Left ventricle myocardium superior (tissue), 1 donor: ENCODE measurements at regions not wholly inside any gene's neighbourhood (a gene's known extent, or its start where the extent isn't known, plus 50 kb on each side); places are given as distances from the start of the nearest gene placed in this dataset.
"Not testable (repeated sequence)": the region's sequence is repeated elsewhere in the genome, so short reads cannot be mapped to it uniquely, and the experiment has no call there.

ENCODE experiments used
- ATAC-seq: fragments of 200-7000 bp; cut with Tn5 transposase; one replicate; pipeline ENCODE4 v1.9.1; 2020; ENCODE audit warnings: mild to moderate bottlenecking, moderate library complexity
- DNase-seq: peaks from one replicate; pipeline ENCODE4 v3.0.0-alpha.2; 2020
- intact Hi-C: fragments of 100-400 bp; cut with micrococcal nuclease; formaldehyde crosslinking; loops from one replicate; pipeline ENCODE4 v1.11.0; 2022
- donor health status: DM: no; HTN: yes; CAD: no; lungs with severe emphysema.

DNA sequence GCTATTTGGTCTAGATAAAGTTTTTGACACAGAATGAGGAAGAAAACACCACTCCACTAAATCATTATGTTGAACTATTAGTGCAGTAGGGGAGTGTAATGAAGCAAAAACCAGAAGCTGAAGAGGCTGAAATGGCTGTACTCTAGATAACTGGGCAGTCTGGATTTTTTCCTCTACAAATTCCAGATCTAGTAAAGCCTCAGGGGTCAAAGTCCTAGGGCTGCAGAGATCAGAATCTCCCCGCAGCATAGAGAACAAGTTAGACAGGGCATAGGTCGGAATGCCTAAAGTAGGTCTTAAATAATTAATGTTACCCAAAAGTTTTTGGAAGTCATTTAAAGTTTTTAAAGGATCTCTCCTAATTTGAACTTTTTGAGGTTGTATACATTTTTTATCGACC is 180.9 kb downstream of the OTOP1 start:
- DNase-seq, ATAC-seq, intact Hi-C loops: not testable (repeated sequence)

DNA sequence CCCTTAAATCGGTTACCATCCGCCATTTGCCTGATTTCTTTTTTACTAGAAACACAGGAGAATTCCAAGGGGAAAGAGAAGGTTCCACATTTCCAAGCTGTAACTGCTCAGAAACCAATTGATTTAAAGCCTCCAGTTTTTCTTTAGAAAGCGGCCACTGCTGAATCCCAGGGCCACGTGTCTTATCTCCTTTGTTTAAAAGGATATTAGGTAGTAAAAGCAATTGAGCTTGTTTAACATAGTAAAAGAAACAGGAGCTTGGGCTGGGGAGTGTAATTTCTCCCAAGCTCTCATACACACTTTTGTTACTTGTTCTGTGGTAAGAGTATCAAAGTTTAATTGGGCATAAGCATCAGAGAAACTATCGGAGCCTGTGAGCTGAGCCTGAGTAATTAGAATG is 180.0 kb downstream of the OTOP1 start:
- DNase-seq, ATAC-seq, intact Hi-C loops: not testable (repeated sequence)

DNA sequence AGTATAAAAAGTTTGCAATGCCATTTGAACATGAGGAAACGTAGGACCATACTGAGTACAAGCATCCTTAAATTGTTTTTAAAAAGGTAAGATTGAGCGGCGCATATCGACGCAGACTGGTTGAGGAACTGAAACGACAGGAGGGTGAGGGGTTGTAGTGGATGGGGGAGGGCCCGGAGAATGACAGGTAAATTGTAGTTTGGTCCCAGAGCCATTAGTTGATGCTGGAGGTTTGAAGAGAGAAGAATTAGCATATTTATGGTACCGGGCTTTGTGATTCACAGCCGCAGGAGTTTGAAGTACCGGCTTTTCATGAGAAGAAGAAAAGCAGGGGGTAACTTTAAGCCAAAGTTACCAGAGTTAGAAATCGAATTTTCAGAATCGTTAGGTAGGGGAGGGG is 179.5 kb downstream of the OTOP1 start:
- intact Hi-C loops, DNase-seq, ATAC-seq: not testable (repeated sequence)

DNA sequence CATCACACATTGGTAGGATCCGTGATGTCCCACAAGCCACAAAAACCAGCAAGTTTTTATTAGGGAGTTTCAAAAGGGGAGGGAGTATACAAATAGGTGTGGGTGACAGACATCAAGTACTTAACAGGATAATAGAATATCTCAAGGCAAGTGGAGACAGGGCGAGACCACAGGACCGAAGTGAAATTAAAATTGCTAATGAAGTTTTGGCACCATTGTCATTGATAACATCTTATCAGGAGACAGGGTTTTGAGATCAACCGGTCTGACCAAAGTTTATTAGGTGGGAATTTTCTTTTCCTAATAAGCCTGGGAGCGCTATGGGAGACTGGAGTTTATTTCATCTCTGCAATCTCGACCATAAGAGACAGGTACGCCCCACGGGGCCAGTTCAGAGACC is 178.5 kb downstream of the OTOP1 start:
- ATAC-seq, intact Hi-C loops, DNase-seq: not testable (repeated sequence)

DNA sequence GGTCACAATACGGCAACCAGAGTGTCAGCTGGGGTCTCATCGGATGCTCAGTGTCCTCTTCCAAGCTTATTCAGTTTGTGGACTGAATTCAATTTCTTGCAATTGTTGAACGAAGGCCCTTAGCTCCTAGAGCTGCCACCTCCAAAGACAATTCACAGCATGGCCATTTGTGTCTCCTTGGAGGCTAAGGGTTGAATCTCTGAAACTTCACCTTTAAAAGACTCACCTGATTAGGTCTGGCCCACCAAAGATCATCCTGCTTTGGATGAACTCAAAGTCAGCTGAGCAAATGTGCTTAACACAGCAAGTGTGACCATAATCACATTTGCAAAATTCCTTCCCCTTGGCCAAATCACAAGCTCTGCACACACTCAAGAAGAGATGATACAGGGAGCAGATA is 175.9 kb downstream of the OTOP1 start:
- intact Hi-C loops, ATAC-seq, DNase-seq: not testable (repeated sequence)

DNA sequence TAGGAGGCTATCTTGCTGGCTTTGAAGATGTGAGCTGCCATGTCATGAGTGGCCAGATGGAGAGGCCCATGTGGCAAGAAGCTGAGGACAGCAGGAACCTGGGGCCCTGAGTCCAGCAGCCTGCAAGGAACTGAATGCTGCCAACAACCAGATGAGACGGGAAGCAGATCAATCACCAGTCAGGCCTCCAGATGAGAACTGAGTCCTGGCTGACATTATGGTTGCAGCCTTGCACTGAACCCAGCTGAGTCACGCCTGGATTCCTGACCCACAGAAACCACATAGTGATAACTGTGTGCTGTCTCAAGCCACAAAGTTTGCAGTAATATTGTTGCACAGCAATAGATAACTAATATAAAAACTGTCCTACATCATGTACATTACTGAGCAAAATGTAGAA is 173.8 kb downstream of the OTOP1 start:
- ATAC-seq, DNase-seq, intact Hi-C loops: not testable (repeated sequence)

DNA sequence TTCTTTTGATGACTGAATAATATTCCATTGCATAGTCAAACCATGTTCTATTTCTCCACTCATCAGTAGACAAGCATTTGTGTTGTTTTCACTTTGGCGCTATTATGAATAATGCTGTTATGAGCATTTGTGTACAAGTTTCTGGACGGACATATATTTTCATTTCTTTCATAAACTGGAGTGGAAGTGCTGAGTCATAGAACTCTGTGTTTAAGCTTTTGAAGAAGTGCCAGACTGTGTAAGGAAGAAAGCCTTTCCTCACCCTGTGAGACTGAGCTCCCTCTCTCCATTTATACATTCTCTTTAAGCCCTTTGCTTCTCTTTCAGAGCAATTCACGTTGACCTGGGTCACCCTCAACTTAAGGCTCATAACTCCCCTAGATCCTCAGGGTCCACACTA is 169.5 kb downstream of the OTOP1 start:
- ATAC-seq, intact Hi-C loops, DNase-seq: not testable (repeated sequence)

DNA sequence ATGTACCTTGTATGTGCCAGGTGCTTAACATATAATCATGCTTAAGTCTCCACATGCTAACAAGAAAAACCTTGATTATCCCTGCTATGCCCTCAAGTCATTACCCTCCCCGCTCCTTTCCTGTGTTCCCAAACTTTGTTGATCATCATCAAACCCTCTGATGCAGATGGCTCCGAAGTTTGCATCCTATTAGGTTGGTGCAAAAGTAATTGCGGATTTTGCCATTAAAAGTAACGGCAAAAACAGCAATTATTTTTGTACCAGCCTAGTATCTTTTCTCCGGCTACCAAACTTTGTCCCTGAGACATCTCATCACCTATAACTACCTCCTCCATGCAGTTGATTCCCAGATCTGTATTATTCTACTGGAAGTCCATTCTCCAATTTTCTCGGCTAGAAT is 142.6 kb downstream of the OTOP1 start:
- intact Hi-C loops, DNase-seq, ATAC-seq: not testable (repeated sequence)

DNA sequence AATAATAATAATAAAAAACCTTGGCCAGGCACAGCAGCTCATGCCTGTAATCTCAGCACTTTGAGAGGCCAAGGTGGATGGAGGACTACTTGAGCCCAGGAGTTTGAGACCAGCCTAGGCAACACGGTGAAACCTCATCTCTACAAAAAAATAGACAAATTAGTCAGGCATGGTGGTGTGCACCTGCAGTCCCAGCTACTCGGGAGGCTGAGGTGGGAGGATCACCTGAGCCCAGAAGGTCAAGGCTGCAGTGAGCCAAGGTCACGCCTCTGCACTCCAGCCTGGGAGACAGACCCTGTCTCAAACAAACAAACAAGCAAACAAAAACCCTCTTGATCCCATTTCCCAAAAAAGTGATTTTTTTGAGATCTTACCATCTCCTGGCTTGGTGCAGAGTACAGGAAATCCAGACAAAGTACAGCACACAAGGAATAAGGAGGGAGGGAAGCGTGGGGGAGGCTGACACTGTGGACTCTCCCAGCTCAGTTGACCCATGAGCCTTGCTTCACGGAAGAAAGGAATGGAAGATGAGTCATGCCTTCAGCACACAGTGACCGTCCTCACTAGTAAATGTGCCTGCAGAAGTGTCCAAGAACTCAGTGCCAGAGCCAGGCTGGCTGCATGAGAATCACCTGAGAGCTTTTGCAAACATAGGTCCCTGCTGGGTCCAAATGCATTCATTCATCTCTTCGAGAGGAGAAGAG is 136.9 kb downstream of the OTOP1 start:
- ATAC-seq, intact Hi-C loops, DNase-seq: not testable (repeated sequence)

DNA sequence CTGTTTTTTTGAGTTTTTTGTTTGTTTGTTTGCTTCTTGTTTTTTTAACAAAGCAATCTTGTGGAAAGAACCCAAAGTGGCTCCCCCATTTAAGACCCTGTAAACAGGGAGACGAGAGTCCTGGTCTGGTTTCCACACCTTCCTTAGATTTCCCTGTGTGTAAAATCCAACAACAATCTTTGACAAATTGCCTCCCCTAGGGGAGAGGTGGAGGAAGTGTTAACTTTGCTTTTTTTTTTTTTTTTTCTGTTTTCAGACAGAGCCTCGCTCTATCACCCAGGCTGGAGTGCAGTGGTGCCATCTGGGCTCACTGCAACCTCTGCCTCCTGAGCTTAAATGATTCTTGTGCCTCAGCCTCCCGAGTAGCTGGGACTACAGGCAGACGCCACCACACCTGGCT is 136.0 kb downstream of the OTOP1 start:
- intact Hi-C loops: not testable (repeated sequence)

DNA sequence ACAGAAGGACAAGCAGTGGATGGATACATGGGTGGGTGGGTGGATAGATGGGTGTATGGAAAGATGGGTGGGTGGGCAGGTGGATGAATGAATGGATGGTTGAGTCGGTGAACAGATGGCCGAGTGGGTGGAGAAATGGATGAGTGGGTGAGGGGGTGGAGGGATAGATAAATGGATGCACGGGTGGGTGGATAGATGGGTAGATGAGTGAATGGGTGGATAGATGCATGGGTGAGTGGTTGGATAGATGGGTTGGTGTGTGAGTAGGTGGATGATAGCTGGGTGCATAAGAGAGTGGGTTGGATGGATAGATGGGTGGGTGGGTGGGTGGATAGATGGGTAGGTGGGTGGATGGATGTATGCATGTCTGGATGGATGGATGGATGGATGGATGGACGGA is 134.6 kb downstream of the OTOP1 start:
- DNase-seq, intact Hi-C loops, ATAC-seq: not testable (repeated sequence)

More for the DNA sequence above, 136.0 kb downstream of the OTOP1 start:
- not testable (repeated sequence) for ATAC-seq, DNase-seq

DNA sequence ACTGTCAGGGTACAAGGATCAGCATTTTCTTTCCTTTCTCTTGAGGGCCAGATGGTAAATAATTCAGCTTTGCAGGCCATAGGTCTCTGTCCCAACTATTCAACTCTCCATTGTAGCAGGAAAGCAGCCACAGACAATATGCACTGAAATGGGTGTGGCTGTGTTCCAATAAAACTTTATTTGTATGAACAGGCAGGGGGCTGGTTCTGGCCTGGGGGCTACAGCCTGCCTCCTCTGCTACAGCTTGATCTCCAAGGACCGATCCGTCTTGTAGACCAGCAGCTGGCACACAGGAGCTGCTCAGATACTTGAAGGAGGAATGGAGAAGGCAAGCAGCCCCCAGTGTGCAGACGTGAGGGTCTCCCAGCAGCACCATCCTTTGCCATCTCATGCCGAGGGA is 127.1 kb downstream of the OTOP1 start:
- DNase-seq, intact Hi-C loops, ATAC-seq: not testable (repeated sequence)

DNA sequence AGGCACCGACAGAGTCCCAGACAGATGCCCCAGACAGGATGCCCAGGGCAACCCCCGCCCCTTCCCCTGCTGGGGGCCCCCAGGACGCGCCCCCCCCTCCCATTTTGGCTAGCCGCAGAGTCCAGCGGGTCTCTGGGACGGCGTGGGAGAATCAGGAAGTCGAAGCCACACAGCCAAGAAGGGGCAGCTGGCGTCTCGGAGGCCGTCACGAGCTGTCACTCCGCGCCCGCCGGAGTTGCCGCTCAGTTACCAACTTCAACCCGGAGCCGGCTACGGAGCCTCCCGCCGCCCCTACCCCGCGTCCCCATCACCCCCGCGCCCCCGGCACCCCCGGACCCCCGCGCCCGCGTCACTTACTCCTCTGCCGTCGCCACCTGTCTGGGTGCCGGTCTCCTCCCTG is 119.8 kb downstream of the OTOP1 start:
- DNase-seq, intact Hi-C loops, ATAC-seq: not testable (repeated sequence)

DNA sequence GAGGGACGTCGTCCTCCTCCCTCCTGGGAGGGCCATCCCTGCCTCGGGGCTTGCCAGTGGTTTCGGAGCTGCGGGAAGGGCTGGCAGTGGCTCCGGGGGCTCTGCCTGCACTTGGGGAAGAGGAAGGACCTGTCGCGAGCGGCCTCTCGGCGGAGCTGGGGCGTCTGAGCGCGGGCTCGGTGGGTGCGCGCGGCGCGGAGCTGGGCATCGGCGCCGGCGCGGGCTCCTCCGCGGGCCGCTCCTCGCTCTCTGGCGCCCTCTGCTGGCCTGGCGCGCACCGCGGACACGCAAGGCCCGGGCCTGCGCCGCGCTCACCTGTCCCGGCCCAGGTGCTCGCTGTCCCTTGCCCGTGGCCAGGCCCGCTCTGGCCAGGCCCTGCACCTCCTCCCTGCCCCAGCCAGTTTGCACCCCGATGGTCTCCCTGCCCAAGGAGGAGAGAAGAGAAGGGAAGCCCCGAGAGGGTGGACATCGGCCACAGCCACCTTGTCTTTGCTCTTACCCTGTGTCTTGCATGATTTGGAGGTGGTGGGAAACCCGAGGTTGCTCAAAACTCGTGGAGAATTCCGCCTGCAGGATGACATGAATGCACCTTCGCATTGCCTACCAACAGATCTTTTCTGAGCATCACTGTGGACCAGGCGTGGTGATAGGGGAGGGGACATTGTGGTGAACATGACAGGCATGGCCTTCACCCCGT is 119.2 kb downstream of the OTOP1 start:
- intact Hi-C loops, ATAC-seq: not testable (repeated sequence)
- DNase-seq: peak; percentile 82

DNA sequence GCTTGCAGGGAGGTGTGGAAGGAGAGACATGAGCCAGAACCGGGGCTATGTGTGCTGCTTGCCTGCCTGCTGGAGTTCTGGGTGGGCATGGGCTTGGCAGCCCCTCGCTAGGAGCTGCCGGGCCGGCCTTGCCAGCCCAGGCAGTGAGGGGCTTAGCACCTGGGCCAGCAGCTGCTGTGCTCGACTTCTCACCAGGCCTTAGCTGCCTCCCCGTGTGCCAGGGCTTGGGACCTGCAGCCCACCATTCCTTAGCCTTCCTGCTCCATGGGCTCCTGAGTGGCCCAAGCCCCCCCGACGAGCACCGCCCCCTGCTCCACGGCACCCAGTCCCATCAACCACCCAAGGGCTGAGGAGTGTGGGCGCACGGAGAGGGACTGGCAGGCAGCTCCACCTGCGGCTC is 111.3 kb downstream of the OTOP1 start:
- DNase-seq, ATAC-seq, intact Hi-C loops: not testable (repeated sequence)

DNA sequence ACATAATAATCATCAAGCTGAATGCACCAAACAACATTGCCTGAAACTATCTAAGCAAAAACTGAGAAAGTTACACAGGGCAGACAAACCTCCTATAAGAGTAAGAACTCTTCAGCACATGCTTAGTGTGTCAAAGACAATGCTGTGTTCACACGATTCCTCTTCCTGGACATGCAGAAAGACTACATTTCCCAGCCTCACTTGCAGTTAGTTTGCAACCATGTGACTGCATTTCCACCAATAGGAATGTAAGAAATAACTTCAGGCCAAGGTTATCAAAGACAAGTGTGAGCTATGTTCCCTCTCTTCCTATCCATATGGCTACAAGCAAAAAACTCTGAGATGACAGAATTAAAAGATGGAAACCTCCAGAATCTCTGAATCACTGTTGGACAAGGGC is 109.8 kb downstream of the OTOP1 start:
- intact Hi-C loops, DNase-seq, ATAC-seq: not testable (repeated sequence)

DNA sequence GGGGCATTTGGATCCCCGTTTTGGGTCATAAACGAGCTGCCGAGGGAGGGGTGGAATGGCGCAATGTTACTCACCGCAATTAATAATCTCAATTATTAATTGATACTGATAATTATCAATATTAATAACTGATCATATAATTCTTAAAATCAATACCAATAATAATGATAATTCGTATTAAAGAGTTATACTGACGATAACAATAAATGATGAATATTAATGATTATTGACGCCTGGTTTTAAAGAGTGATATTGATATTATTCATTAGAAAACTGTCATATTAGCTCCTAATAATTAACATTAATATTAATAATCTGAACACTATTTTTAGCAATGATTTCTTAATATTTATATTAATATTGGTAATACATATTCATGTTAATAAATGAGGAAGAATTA is 92.4 kb downstream of the OTOP1 start:
- ATAC-seq, intact Hi-C loops, DNase-seq: not testable (repeated sequence)

DNA sequence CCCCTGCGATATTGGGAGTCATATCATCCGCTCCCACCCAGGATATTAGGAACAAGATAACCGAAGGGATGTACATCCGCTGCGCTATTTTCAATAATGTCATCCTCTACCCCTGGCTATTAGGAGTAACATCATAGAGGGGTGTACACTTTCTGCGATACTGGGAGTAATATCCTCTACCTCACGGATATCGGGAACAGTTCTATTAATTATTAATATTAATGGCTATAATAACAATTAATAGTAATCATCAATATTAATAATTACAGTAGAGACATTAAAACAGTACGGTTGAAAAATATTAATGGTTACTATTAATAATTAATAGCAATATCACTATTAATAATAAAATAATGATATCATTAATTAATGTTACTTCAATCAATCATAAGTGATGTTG is 90.1 kb downstream of the OTOP1 start:
- intact Hi-C loops, ATAC-seq, DNase-seq: not testable (repeated sequence)
